Activated CD8-positive, alpha-beta T cell treated with anti-CD3 and anti-CD28 coated beads for 36 hours (primary cell): ENCODE measurements at regions not wholly inside any gene's neighbourhood (a gene's known extent, or its start where the extent isn't known, plus 50 kb on each side); places are given as distances from the start of the nearest gene placed in this dataset.

Experiments used
- ATAC-seq: fragments of 200-7000 bp; cut with Tn5 transposase; one replicate; pipeline ENCODE4 v1.10.0; 2021; ENCODE audit warnings: mild to moderate bottlenecking, moderate library complexity
- CTCF ChIA-PET: fragments of 350-600 bp; sonication (Branson Sonifier 250); formaldehyde crosslinking; loops from one replicate; lab custom pipeline; 2021; ENCODE audit warnings: antibody characterized with exemption; lab: Charles Lee
- POLR2A ChIA-PET: fragments of 350-600 bp; sonication (Branson Sonifier 250); formaldehyde crosslinking; loops from one replicate; lab custom pipeline; 2021; ENCODE audit warnings: antibody characterized with exemption; lab: Charles Lee
- DNase-seq: peaks from one replicate; pipeline ENCODE4 v3.0.0-alpha.2; 2020
- H3K27ac Mint-ChIP-seq: one replicate; pipeline ENCODE4 v1.8.0; 2021; ENCODE audit warnings: mild to moderate bottlenecking, mixed read lengths
- H3K27me3 Mint-ChIP-seq: one replicate; pipeline ENCODE4 v1.8.0; 2021; ENCODE audit warnings: mixed read lengths
- H3K36me3 Mint-ChIP-seq: one replicate; pipeline ENCODE4 v1.8.0; 2021; ENCODE audit warnings: low read depth, mixed read lengths
- H3K4me1 Mint-ChIP-seq: one replicate; pipeline ENCODE4 v1.8.0; 2021; ENCODE audit warnings: low read depth, mixed read lengths
- H3K4me3 Mint-ChIP-seq: one replicate; pipeline ENCODE4 v1.8.0; 2021; ENCODE audit warnings: mild to moderate bottlenecking, moderate library complexity, mixed read lengths
- H3K9me3 Mint-ChIP-seq: one replicate; pipeline ENCODE4 v1.8.0; 2021; ENCODE audit warnings: mixed read lengths
- CTCF ChIP-seq: fragments of 200-600 bp; IDR thresholded peaks from one replicate; pipeline ENCODE4 v1.8.0; 2022; ENCODE audit warnings: antibody characterized with exemption, mild to moderate bottlenecking
- intact Hi-C: fragments of 100-400 bp; cut with micrococcal nuclease; formaldehyde crosslinking; loops from one replicate; pipeline ENCODE4 v1.10.0; 2022

GRCh38 chr9:130768265-130768664 lies 66.8 kb upstream of the ABL1 start:
- intact Hi-C loops: no loop called here
- ChIA-PET POLR2A (no interaction called here), CTCF (interaction anchor here (0.6 to 1.3 kb wide), 4 partner anchors 33 to 98 kb away, joined by 3 to 4 read pairs (median 3); no protein-coding TSS in a partner anchor)
- H3K36me3 Mint-ChIP-seq: no peaks in the 10 kb centered on the region
- TF ChIP-seq CTCF: no peak
- no peaks in the 10 kb centered on the region for H3K9me3 Mint-ChIP-seq
- ATAC-seq: no peak
- no peaks in the 10 kb centered on the region for H3K27me3 Mint-ChIP-seq
- H3K4me1 Mint-ChIP-seq: peaks cover 49% of the 10 kb centered on the region
- DNase-seq: no peak
- no peak overlapping the region for H3K27ac Mint-ChIP-seq
- no peak overlapping the region for H3K4me3 Mint-ChIP-seq

GRCh38 chr9:130768891-130769403 lies 66.1 kb upstream of the ABL1 start:
- DNase-seq (no peak), ATAC-seq (no peak)
- intact Hi-C loops: no loop called here
- Mint-ChIP-seq H3K9me3 (no peaks in the 10 kb centered on the region), H3K4me1 (peaks cover 42% of the 10 kb centered on the region), H3K27ac (no peak overlapping the region), H3K27me3 (no peaks in the 10 kb centered on the region), H3K4me3 (no peak overlapping the region), H3K36me3 (no peaks in the 10 kb centered on the region)
- ChIA-PET POLR2A (no interaction called here), CTCF (interaction anchor here (0.6 to 1.3 kb wide), 4 partner anchors 33 to 97 kb away, joined by 3 to 4 read pairs (median 4); no protein-coding TSS in a partner anchor)
- TF ChIP-seq CTCF: no peak

GRCh38 chr9:130770093-130770492 lies 65.0 kb upstream of the ABL1 start:
- no peak for TF ChIP-seq CTCF
- ATAC-seq (no peak), DNase-seq (no peak)
- Mint-ChIP-seq H3K36me3 (no peaks in the 10 kb centered on the region), H3K27ac (no peak overlapping the region), H3K4me3 (no peak overlapping the region), H3K27me3 (no peaks in the 10 kb centered on the region), H3K9me3 (no peaks in the 10 kb centered on the region), H3K4me1 (peaks cover 44% of the 10 kb centered on the region)
- intact Hi-C loops: loop anchor here (5.0 kb wide), 1 partner anchor 92 kb away; no protein-coding TSS in a partner anchor
- CTCF ChIA-PET: interaction anchor here (1.1 to 1.3 kb wide), 3 partner anchors 38 to 96 kb away, joined by 3 to 4 read pairs (median 3); no protein-coding TSS in a partner anchor
- POLR2A ChIA-PET: no interaction called here

GRCh38 chr9:130770679-130771442 lies 64.2 kb upstream of the ABL1 start:
- ChIA-PET POLR2A (interaction anchor here (1.3 kb wide), 1 partner anchor 64 kb away, joined by 3 read pairs; the partner anchor contains the start of gene ABL1), CTCF (interaction anchor here (0.6 to 2.6 kb wide), 20 partner anchors 11 to 275 kb away, joined by 3 to 26 read pairs (median 4); no protein-coding TSS in a partner anchor)
- DNase-seq: peak; percentile 11
- H3K4me3 Mint-ChIP-seq: no peak overlapping the region
- H3K36me3 Mint-ChIP-seq: no peaks in the 10 kb centered on the region
- no peaks in the 10 kb centered on the region for H3K27me3 Mint-ChIP-seq
- TF ChIP-seq CTCF: peak; percentile 76
- peaks cover 36% of the 10 kb centered on the region for H3K4me1 Mint-ChIP-seq
- intact Hi-C loops: loop anchor here (5.0 kb wide), 1 partner anchor 91 kb away; no protein-coding TSS in a partner anchor
- peaks cover 4% of the 10 kb centered on the region for H3K9me3 Mint-ChIP-seq
- no peak overlapping the region for H3K27ac Mint-ChIP-seq
- peak; percentile 88 for ATAC-seq
